ENCODE measurements at regions not wholly inside any gene's neighbourhood (a gene's known extent, or its start where the extent isn't known, plus 50 kb on each side); places are given as distances from the start of the nearest gene placed in this dataset.

DNA sequence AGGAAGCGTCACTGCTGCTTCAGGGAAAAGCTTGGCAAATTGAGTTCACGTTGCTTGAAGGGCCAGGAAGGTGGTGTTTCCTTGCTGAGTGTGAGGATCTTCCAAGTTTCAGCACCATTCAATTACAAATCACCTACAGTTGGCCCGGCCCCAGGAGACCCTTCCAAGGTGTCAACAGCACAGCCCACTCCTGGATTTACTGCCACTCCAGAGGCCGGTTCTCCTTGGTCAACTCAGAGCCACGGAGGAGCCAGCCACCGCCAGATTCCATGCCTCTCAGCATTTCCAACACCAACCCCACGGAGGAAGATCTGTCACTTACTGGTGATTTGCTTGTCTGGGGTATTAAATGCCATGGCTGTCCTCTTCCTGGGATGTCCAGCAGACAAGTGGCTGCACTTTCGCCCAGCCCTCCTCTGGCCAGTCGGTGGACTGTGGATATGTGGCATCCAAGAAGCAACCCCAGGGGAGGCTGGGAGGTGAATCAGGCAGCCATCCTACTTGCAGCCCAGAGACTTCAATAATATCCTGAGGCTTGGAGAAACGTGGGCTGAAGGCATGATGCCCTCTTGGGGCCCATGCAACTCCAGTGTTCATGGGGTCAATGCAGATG lies 74.1 kb upstream of the SHANK2 start:
- no peaks in the 10 kb centered on the region for H3K27me3 ChIP-seq (ENCODE audit: insufficient read depth, low read depth, low read length)
- no peaks in the 10 kb centered on the region for H3K36me3 ChIP-seq (ENCODE audit: insufficient read depth, low read length)
- no peak overlapping the region for H3K9ac ChIP-seq (ENCODE audit: low read length)
- H3F3A ChIP-seq (ENCODE audit: insufficient read depth, low read length, poor library complexity, severe bottlenecking) = no peaks in the 10 kb centered on the region
- H3K9me2 ChIP-seq (ENCODE audit: insufficient read depth, low read length) = no peaks in the 10 kb centered on the region
- no peaks in the 10 kb centered on the region for H3K79me2 ChIP-seq (replicated peaks; ENCODE audit: insufficient read depth, low read length)
- H3K9me3 ChIP-seq (ENCODE audit: low read length) = no peaks in the 10 kb centered on the region
- TF ChIP-seq EZH2 (IDR thresholded peaks at IDR 0.05; ENCODE audit: borderline replicate concordance, insufficient read depth, low read length, poor library complexity, severe bottlenecking) (no peak), POLR2AphosphoS5 (IDR thresholded peaks at IDR 0.05) (no peak), SMC3 (conservative IDR thresholded peaks at IDR 0.05; ENCODE audit: poor library complexity) (no peak), MXI1 (conservative IDR thresholded peaks at IDR 0.05; ENCODE audit: poor library complexity, severe bottlenecking) (no peak), EP300 (conservative IDR thresholded peaks at IDR 0.05; ENCODE audit: poor library complexity, severe bottlenecking) (no peak), REST (IDR thresholded peaks at IDR 0.05; ENCODE audit: borderline replicate concordance) (no peak), RAD21 (conservative IDR thresholded peaks at IDR 0.05) (no peak), TAF1 (IDR thresholded peaks at IDR 0.05; ENCODE audit: low read depth) (no peak)
- TF ChIP-seq, protein P1, sequence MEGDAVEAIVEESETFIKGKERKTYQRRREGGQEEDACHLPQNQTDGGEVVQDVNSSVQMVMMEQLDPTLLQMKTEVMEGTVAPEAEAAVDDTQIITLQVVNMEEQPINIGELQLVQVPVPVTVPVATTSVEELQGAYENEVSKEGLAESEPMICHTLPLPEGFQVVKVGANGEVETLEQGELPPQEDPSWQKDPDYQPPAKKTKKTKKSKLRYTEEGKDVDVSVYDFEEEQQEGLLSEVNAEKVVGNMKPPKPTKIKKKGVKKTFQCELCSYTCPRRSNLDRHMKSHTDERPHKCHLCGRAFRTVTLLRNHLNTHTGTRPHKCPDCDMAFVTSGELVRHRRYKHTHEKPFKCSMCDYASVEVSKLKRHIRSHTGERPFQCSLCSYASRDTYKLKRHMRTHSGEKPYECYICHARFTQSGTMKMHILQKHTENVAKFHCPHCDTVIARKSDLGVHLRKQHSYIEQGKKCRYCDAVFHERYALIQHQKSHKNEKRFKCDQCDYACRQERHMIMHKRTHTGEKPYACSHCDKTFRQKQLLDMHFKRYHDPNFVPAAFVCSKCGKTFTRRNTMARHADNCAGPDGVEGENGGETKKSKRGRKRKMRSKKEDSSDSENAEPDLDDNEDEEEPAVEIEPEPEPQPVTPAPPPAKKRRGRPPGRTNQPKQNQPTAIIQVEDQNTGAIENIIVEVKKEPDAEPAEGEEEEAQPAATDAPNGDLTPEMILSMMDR (IDR thresholded peaks at IDR 0.05; ENCODE audit: poor library complexity, severe bottlenecking) = no peak
- H2AFZ ChIP-seq (ENCODE audit: low read depth, low read length) = no peak overlapping the region
- no peak overlapping the region for H3K27ac ChIP-seq (ENCODE audit: low read length)
- H3K4me3 ChIP-seq (ENCODE audit: low read length) = no peak overlapping the region
- no peaks in the 10 kb centered on the region for H4K20me1 ChIP-seq (ENCODE audit: insufficient read depth)
- H3K4me2 ChIP-seq (ENCODE audit: low read length) = no peak overlapping the region

GRCh38 chr11:71325418-71326327 lies 73.3 kb upstream of the SHANK2 start:
- no peaks in the 10 kb centered on the region for H3K36me3 ChIP-seq (ENCODE audit: insufficient read depth, low read length)
- H3F3A ChIP-seq (ENCODE audit: insufficient read depth, low read length, poor library complexity, severe bottlenecking) = no peaks in the 10 kb centered on the region
- no peak overlapping the region for H3K4me3 ChIP-seq (ENCODE audit: low read length)
- H3K9me2 ChIP-seq (ENCODE audit: insufficient read depth, low read length) = no peaks in the 10 kb centered on the region
- no peaks in the 10 kb centered on the region for H3K79me2 ChIP-seq (replicated peaks; ENCODE audit: insufficient read depth, low read length)
- no peak overlapping the region for H3K4me2 ChIP-seq (ENCODE audit: low read length)
- no peak overlapping the region for H3K9ac ChIP-seq (ENCODE audit: low read length)
- no peak overlapping the region for H3K27ac ChIP-seq (ENCODE audit: low read length)
- H3K9me3 ChIP-seq (ENCODE audit: low read length) = no peaks in the 10 kb centered on the region
- no peaks in the 10 kb centered on the region for H3K27me3 ChIP-seq (ENCODE audit: insufficient read depth, low read depth, low read length)
- H2AFZ ChIP-seq (ENCODE audit: low read depth, low read length) = no peak overlapping the region
- TF ChIP-seq EZH2 (IDR thresholded peaks at IDR 0.05; ENCODE audit: borderline replicate concordance, insufficient read depth, low read length, poor library complexity, severe bottlenecking) (no peak), TAF1 (IDR thresholded peaks at IDR 0.05; ENCODE audit: low read depth) (no peak), REST (IDR thresholded peaks at IDR 0.05; ENCODE audit: borderline replicate concordance) (no peak), RAD21 (conservative IDR thresholded peaks at IDR 0.05) (no peak), SMC3 (conservative IDR thresholded peaks at IDR 0.05; ENCODE audit: poor library complexity) (no peak), EP300 (conservative IDR thresholded peaks at IDR 0.05; ENCODE audit: poor library complexity, severe bottlenecking) (no peak)
- H4K20me1 ChIP-seq (ENCODE audit: insufficient read depth) = no peaks in the 10 kb centered on the region
